Smooth muscle cell (in vitro differentiated cells): ENCODE measurements at regions not wholly inside any gene's neighbourhood (a gene's known extent, or its start where the extent isn't known, plus 50 kb on each side); places are given as distances from the start of the nearest gene placed in this dataset.

Experiments
- DNase-seq: peaks from one replicate; lab custom pipeline; 2025; ENCODE audit not compliant: unreplicated experiment; lab: John Stamatoyannopoulos, UW
- H2AFZ ChIP-seq: fragments of 200-600 bp; sonication (generic); 2 replicates; pipeline ENCODE4 v1.6.0; 2016; ENCODE audit warnings: antibody characterized with exemption, low read depth, mild to moderate bottlenecking
- H3F3A ChIP-seq: fragments of 200-600 bp; sonication (generic); 2 replicates; pipeline ENCODE4 v1.6.0; 2017; ENCODE audit warnings: antibody characterized with exemption, low read depth
- H3K27ac ChIP-seq: fragments of 200-600 bp; sonication (generic); 2 replicates; pipeline ENCODE4 v1.5.1; 2016; ENCODE audit warnings: low read depth, mild to moderate bottlenecking
- H3K27me3 ChIP-seq: fragments of 200-600 bp; sonication (generic); 2 replicates; pipeline ENCODE4 v1.6.1; 2016; ENCODE audit warnings: low read depth, mild to moderate bottlenecking
- H3K36me3 ChIP-seq: fragments of 200-600 bp; sonication (generic); 2 replicates; pipeline ENCODE4 v1.5.1; 2016; ENCODE audit warnings: low read depth
- H3K4me1 ChIP-seq: fragments of 200-600 bp; sonication (generic); 2 replicates; pipeline ENCODE4 v1.5.1; 2016; ENCODE audit warnings: low read depth
- H3K4me2 ChIP-seq: fragments of 200-600 bp; sonication (generic); 2 replicates; pipeline ENCODE4 v1.6.0; 2016; ENCODE audit warnings: mild to moderate bottlenecking
- H3K4me3 ChIP-seq: fragments of 200-600 bp; sonication (generic); 2 replicates; pipeline ENCODE4 v1.5.1; 2016; ENCODE audit warnings: mild to moderate bottlenecking
- H3K79me2 ChIP-seq: fragments of 200-600 bp; sonication (generic); 2 replicates; pipeline ENCODE4 v1.6.0; 2016; ENCODE audit warnings: low read depth, mild to moderate bottlenecking
- H3K9ac ChIP-seq: fragments of 200-600 bp; sonication (generic); 2 replicates; pipeline ENCODE4 v1.6.0; 2016; ENCODE audit warnings: low read depth
- H3K9me3 ChIP-seq: fragments of 200-600 bp; sonication (generic); replicated peaks from 2 replicates; pipeline ENCODE4 v1.5.1; 2016; ENCODE audit warnings: low read depth
- H4K20me1 ChIP-seq: fragments of 200-600 bp; sonication (generic); 2 replicates; pipeline ENCODE4 v1.6.0; 2016; ENCODE audit warnings: low read depth
- CTCF ChIP-seq: fragments of 200-600 bp; sonication (generic); IDR thresholded peaks from 2 replicates; pipeline ENCODE4 v1.5.1; 2017; ENCODE audit warnings: borderline replicate concordance, mild to moderate bottlenecking, antibody characterized with exemption; ENCODE audit not compliant: insufficient read depth, poor library complexity, severe bottlenecking
- WGBS: methylation state at CpG from one replicate; pipeline ENCODE4 v1.1.7; 2016; ENCODE audit warnings: low lambda C conversion rate; 5-methylcytosine and 5-hydroxymethylcytosine counted together

- Histone ChIP-seq H3K4me2 (no peak overlapping the region), H3K9ac (no peak overlapping the region), H3K4me3 (no peak overlapping the region), H3F3A (no peaks in the 10 kb centered on the region), H3K79me2 (no peaks in the 10 kb centered on the region), H3K27ac (no peak overlapping the region), H3K36me3 (no peaks in the 10 kb centered on the region), H3K9me3 (no peaks in the 10 kb centered on the region), H3K27me3 (no peaks in the 10 kb centered on the region), H4K20me1 (no peaks in the 10 kb centered on the region), H2AFZ (no peak overlapping the region), H3K4me1 (no peaks in the 10 kb centered on the region)
- no peak for DNase-seq
- no peak for TF ChIP-seq CTCF
- 83% methylated on average over 1 of the region's 1 CpG for WGBS
These were observed 649.5 kb upstream of the ZNF804A start for GRCh38 chr2:183948861-183949260.

GRCh38 chr2:183950673-183951072, 647.7 kb upstream of the ZNF804A start:
- no peak for DNase-seq
- no peaks in the 10 kb centered on the region for H3K79me2 ChIP-seq
- WGBS = 89% methylated on average over 1 of the region's 1 CpG

GRCh38 chr2:183951630-183952029, 646.7 kb upstream of the ZNF804A start:
- Histone ChIP-seq H3K27me3 (no peaks in the 10 kb centered on the region), H2AFZ (no peak overlapping the region), H3K36me3 (no peaks in the 10 kb centered on the region), H4K20me1 (no peaks in the 10 kb centered on the region), H3F3A (no peaks in the 10 kb centered on the region), H3K9ac (no peak overlapping the region), H3K4me3 (no peak overlapping the region), H3K4me1 (no peaks in the 10 kb centered on the region), H3K9me3 (no peaks in the 10 kb centered on the region), H3K27ac (no peak overlapping the region), H3K79me2 (no peaks in the 10 kb centered on the region), H3K4me2 (no peak overlapping the region)
- no peak for DNase-seq
- TF ChIP-seq CTCF = no peak
- WGBS = 92% methylated on average over 2 of the region's 2 CpGs

More at GRCh38 chr2:183950673-183951072, 647.7 kb upstream of the ZNF804A start:
- Histone ChIP-seq H3K4me3 (no peak overlapping the region), H3K4me2 (no peak overlapping the region), H3K4me1 (no peaks in the 10 kb centered on the region), H3K9ac (no peak overlapping the region), H4K20me1 (no peaks in the 10 kb centered on the region), H2AFZ (peak overlapping the region; percentile 16), H3F3A (no peaks in the 10 kb centered on the region), H3K36me3 (no peaks in the 10 kb centered on the region), H3K27ac (no peak overlapping the region), H3K9me3 (no peaks in the 10 kb centered on the region), H3K27me3 (no peaks in the 10 kb centered on the region)
- TF ChIP-seq CTCF = no peak

GRCh38 chr2:183952741-183953140, 645.6 kb upstream of the ZNF804A start:
- Histone ChIP-seq H3K4me2 (no peak overlapping the region), H3F3A (no peaks in the 10 kb centered on the region), H2AFZ (no peak overlapping the region), H3K27me3 (no peaks in the 10 kb centered on the region), H4K20me1 (no peaks in the 10 kb centered on the region), H3K4me3 (no peak overlapping the region), H3K79me2 (no peaks in the 10 kb centered on the region), H3K27ac (no peak overlapping the region), H3K9me3 (no peaks in the 10 kb centered on the region), H3K4me1 (no peaks in the 10 kb centered on the region), H3K36me3 (no peaks in the 10 kb centered on the region), H3K9ac (no peak overlapping the region)
- WGBS = 91% methylated on average over 2 of the region's 2 CpGs
- TF ChIP-seq CTCF = no peak
- no peak for DNase-seq
